ENCODE measurements at regions not wholly inside any gene's neighbourhood (a gene's known extent, or its start where the extent isn't known, plus 50 kb on each side); places are given as distances from the start of the nearest gene placed in this dataset.

DNA sequence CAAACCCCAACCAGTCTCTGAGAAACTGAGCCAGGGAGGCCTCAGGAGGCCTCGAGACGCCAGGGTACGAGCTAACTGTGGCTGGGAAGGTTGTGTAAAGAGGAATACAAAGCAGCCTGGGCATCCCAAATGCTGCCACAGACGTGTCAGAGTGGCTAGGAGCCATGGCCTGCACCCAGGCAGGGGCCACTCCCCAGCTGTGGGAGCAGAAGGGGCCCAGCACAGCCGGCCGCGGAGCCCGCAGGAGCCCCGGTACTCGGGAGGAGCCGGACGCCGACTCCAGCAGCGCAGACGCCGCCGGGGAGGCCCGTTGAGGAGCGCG lies 349.8 kb upstream of the B3GAT1 start:
- FAIRE-seq (no peak), DNase-seq (ENCODE audit: low read depth) (no peak)
- H3K9ac ChIP-seq (ENCODE audit: low read length), result no peak overlapping the region
- no peak overlapping the region for H3K4me2 ChIP-seq (ENCODE audit: low read length)
- peaks cover under 1% of the 10 kb centered on the region for H3K9me3 ChIP-seq (ENCODE audit: insufficient read depth, low read depth, low read length)
- H3K27me3 ChIP-seq (ENCODE audit: insufficient read depth, low read length), result no peaks in the 10 kb centered on the region
- H3K27ac ChIP-seq (ENCODE audit: low read depth, low read length), result no peak overlapping the region
- H4K20me1 ChIP-seq (ENCODE audit: insufficient read depth, low read length), result no peaks in the 10 kb centered on the region
- H3K4me1 ChIP-seq (ENCODE audit: insufficient read depth, low read length), result no peaks in the 10 kb centered on the region
- Mint-ChIP-seq H3K27me3 (ENCODE audit: low read depth, unreplicated experiment) (peaks cover 49% of the 10 kb centered on the region), H3K27ac (ENCODE audit: unreplicated experiment) (no peak overlapping the region), H3K4me1 (ENCODE audit: low read depth, unreplicated experiment) (no peaks in the 10 kb centered on the region), H3K4me3 (ENCODE audit: unreplicated experiment) (no peak overlapping the region), H3K36me3 (ENCODE audit: low read depth, unreplicated experiment) (no peaks in the 10 kb centered on the region), H3K9me3 (ENCODE audit: unreplicated experiment) (peaks cover 2% of the 10 kb centered on the region)
- no peaks in the 10 kb centered on the region for H3K36me3 ChIP-seq (ENCODE audit: insufficient read depth, low read length)
- H3K79me2 ChIP-seq (ENCODE audit: insufficient read depth, low read length), result no peaks in the 10 kb centered on the region
- no peak overlapping the region for H2AFZ ChIP-seq (ENCODE audit: low read depth, low read length)
- no peak for TF ChIP-seq EZH2 (IDR thresholded peaks at IDR 0.05; ENCODE audit: insufficient read depth, low read length)
- TF ChIP-seq, protein P1, sequence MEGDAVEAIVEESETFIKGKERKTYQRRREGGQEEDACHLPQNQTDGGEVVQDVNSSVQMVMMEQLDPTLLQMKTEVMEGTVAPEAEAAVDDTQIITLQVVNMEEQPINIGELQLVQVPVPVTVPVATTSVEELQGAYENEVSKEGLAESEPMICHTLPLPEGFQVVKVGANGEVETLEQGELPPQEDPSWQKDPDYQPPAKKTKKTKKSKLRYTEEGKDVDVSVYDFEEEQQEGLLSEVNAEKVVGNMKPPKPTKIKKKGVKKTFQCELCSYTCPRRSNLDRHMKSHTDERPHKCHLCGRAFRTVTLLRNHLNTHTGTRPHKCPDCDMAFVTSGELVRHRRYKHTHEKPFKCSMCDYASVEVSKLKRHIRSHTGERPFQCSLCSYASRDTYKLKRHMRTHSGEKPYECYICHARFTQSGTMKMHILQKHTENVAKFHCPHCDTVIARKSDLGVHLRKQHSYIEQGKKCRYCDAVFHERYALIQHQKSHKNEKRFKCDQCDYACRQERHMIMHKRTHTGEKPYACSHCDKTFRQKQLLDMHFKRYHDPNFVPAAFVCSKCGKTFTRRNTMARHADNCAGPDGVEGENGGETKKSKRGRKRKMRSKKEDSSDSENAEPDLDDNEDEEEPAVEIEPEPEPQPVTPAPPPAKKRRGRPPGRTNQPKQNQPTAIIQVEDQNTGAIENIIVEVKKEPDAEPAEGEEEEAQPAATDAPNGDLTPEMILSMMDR (IDR thresholded peaks at IDR 0.05; ENCODE audit: insufficient read depth, low read depth, low read length), result no peak
- no peak overlapping the region for H3K4me3 ChIP-seq (ENCODE audit: insufficient read depth, low read depth, low read length)

DNA sequence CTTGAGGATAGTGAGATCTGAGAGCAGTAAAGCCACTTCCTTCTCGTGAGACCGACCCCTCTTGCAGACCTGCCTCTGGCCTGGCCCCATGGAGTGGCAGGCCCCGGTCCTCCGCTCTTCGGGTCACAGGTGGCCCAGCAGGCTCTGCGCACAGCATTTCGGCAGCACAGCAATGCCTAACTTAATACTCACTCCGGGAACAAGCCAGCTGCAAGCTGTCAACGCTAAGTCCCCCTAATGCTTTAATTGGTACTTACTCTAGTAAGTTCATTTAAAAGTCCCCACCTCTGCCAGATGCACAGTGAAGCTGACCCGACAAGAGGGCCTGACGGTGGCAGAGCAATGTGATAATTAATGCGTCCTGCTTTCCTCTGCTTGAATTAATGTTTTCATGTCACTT lies 349.3 kb upstream of the B3GAT1 start:
- no peak overlapping the region for H3K27ac Mint-ChIP-seq (ENCODE audit: unreplicated experiment)
- Histone ChIP-seq H3K27me3 (ENCODE audit: insufficient read depth, low read length) (no peaks in the 10 kb centered on the region), H3K79me2 (ENCODE audit: insufficient read depth, low read length) (no peaks in the 10 kb centered on the region), H3K9ac (ENCODE audit: low read length) (no peak overlapping the region), H3K4me1 (ENCODE audit: insufficient read depth, low read length) (no peaks in the 10 kb centered on the region), H3K36me3 (ENCODE audit: insufficient read depth, low read length) (no peaks in the 10 kb centered on the region), H4K20me1 (ENCODE audit: insufficient read depth, low read length) (no peaks in the 10 kb centered on the region), H3K27ac (ENCODE audit: low read depth, low read length) (no peak overlapping the region), H3K9me3 (ENCODE audit: insufficient read depth, low read depth, low read length) (peaks cover 5% of the 10 kb centered on the region), H2AFZ (ENCODE audit: low read depth, low read length) (no peak overlapping the region), H3K4me3 (ENCODE audit: insufficient read depth, low read depth, low read length) (no peak overlapping the region), H3K4me2 (ENCODE audit: low read length) (no peak overlapping the region)
- no peak for FAIRE-seq
- no peaks in the 10 kb centered on the region for H3K4me1 Mint-ChIP-seq (ENCODE audit: low read depth, unreplicated experiment)
- no peak overlapping the region for H3K4me3 Mint-ChIP-seq (ENCODE audit: unreplicated experiment)
- TF ChIP-seq EZH2 (IDR thresholded peaks at IDR 0.05; ENCODE audit: insufficient read depth, low read length), result no peak
- TF ChIP-seq, protein P1 (IDR thresholded peaks at IDR 0.05; ENCODE audit: insufficient read depth, low read depth, low read length), result no peak
- no peak for DNase-seq (ENCODE audit: low read depth)
- peaks cover 2% of the 10 kb centered on the region for H3K9me3 Mint-ChIP-seq (ENCODE audit: unreplicated experiment)
- H3K27me3 Mint-ChIP-seq (ENCODE audit: low read depth, unreplicated experiment), result peaks cover 52% of the 10 kb centered on the region
- H3K36me3 Mint-ChIP-seq (ENCODE audit: low read depth, unreplicated experiment), result no peaks in the 10 kb centered on the region

DNA sequence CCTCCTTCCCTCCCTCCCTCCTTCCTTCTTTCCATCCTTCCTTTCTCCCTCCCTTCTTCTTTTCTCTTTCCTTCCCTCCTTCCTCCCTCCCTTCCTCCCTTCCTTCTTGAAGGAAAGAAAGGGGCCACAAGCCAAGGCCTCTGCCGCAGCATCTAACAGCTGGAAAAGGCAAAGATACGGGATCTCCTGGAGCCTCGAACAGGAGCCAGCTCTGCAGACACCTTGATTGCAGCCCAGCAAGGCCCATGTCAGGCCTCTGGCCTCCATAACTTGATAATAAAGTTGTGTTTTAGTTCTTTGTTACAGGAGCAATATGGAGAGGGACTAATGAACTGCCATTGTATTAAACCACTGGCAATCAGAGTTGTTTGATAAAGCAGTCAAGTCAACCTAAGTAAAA lies 348.9 kb upstream of the B3GAT1 start:
- H3K36me3 ChIP-seq (ENCODE audit: insufficient read depth, low read length), result no peaks in the 10 kb centered on the region
- no peak for DNase-seq (ENCODE audit: low read depth)
- H3K27ac ChIP-seq (ENCODE audit: low read depth, low read length), result no peak overlapping the region
- TF ChIP-seq, protein P1 (IDR thresholded peaks at IDR 0.05; ENCODE audit: insufficient read depth, low read depth, low read length), result no peak
- no peak for TF ChIP-seq EZH2 (IDR thresholded peaks at IDR 0.05; ENCODE audit: insufficient read depth, low read length)
- H3K27me3 ChIP-seq (ENCODE audit: insufficient read depth, low read length), result no peaks in the 10 kb centered on the region
- no peaks in the 10 kb centered on the region for H3K36me3 Mint-ChIP-seq (ENCODE audit: low read depth, unreplicated experiment)
- peaks cover 2% of the 10 kb centered on the region for H3K9me3 Mint-ChIP-seq (ENCODE audit: unreplicated experiment)
- H4K20me1 ChIP-seq (ENCODE audit: insufficient read depth, low read length), result no peaks in the 10 kb centered on the region
- peaks cover 5% of the 10 kb centered on the region for H3K9me3 ChIP-seq (ENCODE audit: insufficient read depth, low read depth, low read length)
- peaks cover 54% of the 10 kb centered on the region for H3K27me3 Mint-ChIP-seq (ENCODE audit: low read depth, unreplicated experiment)
- H3K4me3 ChIP-seq (ENCODE audit: insufficient read depth, low read depth, low read length), result no peak overlapping the region
- no peak overlapping the region for H3K4me3 Mint-ChIP-seq (ENCODE audit: unreplicated experiment)
- no peak overlapping the region for H2AFZ ChIP-seq (ENCODE audit: low read depth, low read length)
- H3K4me1 ChIP-seq (ENCODE audit: insufficient read depth, low read length), result no peaks in the 10 kb centered on the region
- FAIRE-seq, result no peak
- H3K9ac ChIP-seq (ENCODE audit: low read length), result no peak overlapping the region
- H3K4me1 Mint-ChIP-seq (ENCODE audit: low read depth, unreplicated experiment), result no peaks in the 10 kb centered on the region
- H3K27ac Mint-ChIP-seq (ENCODE audit: unreplicated experiment), result no peak overlapping the region
- H3K4me2 ChIP-seq (ENCODE audit: low read length), result no peak overlapping the region
- no peaks in the 10 kb centered on the region for H3K79me2 ChIP-seq (ENCODE audit: insufficient read depth, low read length)

Data from astrocyte (in vitro differentiated cells and primary cell).